ENCODE measurements at regions not wholly inside any gene's neighbourhood (a gene's known extent, or its start where the extent isn't known, plus 50 kb on each side); places are given as distances from the start of the nearest gene placed in this dataset.
"Not testable (repeated sequence)": the region's sequence is repeated elsewhere in the genome, so short reads cannot be mapped to it uniquely, and the experiment has no call there.

DNA sequence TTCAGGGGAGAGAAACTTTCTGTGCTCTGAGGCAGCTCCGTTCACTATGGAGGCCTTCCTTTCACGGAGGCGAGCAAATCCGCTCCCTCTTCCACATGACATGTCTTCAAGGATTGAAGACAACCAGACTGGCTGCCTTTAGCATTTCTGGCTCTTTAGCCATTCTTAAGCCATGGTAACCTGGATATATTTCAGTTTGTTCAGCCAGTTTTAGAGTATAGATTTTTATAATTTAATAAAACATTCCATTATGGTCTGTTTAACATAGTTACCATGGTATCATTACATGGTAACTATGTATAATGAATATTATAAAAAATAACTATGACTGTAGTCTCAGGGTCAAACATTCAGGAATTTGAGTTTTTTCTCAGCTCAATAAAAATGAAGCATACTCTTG is 54.2 kb upstream of the NFIA start:
- DNase-seq (ENCODE audit: low read depth): no peak

DNA sequence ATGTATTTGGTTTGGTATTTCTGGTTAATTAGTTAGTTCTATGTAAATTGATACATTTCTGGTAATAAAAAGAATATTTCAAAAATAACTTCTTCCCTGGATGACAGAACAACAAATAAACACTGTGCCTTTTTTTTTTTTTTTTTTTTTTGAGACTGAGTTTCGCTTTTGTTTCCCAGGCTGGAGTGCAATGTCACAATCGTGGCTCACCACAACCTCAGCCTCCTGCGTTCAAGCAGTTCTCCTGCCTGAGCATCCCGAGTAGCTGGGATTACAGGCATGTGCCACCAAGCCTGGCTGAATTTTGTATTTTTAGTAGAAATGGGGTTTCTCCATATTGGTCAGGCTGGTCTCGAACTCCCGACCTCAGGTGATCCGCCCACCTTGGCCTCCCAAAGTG is 64.3 kb upstream of the NFIA start:
- not testable (repeated sequence) for DNase-seq (ENCODE audit: low read depth)

DNA sequence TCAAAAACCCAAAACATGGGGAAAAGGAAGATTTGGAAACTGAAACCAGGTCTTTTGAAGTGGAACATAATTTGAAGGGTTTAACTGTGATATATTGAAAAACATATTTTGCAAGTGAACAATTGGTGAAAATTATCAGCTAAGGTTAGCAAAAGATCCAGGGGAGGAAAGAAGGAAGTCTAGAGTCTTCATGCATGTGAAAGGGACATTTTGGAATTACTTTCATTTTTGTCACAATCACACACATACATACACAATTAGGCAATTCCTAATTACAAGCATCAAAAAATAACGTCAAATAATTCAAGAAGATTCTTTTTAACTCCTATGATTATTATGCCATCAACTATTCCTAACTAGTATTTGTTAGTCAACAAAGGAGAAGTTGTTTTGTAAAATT is 64.7 kb upstream of the NFIA start:
- DNase-seq (ENCODE audit: low read depth): no peak

DNA sequence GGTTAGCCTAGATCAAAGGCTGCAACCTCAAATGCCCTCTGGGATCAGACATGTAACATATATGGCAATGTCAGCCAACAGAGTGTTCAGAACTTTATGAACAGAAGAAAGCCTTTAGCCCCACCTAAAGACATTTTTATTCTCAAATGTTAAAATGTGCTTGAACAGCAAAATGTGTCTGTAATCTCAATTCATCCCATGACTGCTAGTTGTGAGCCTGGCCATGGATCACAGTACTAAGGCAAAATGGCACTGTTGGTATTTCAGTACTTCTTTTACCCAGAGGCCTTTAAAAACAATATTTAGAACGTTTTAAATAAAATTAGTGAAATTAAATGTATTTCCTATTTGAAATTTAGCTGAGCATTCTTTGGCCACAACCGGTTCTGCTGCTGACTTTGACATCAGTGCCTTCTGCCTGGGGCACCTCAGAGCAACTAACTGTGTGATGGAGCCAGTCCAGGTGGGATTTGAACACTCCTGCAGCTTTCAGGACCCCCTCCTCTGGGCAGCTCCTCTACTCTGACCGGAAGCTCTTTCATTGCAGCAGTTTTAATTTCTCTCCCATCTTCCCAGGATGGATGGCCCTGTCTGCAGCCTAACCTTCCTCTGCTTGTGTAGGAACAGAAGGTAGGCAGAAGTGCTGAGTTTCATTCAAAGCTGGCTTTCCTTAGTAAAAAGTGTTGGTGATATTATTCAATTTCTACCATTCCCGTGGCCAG is 68.3 kb upstream of the NFIA start:
- DNase-seq (ENCODE audit: low read depth): no peak

DNA sequence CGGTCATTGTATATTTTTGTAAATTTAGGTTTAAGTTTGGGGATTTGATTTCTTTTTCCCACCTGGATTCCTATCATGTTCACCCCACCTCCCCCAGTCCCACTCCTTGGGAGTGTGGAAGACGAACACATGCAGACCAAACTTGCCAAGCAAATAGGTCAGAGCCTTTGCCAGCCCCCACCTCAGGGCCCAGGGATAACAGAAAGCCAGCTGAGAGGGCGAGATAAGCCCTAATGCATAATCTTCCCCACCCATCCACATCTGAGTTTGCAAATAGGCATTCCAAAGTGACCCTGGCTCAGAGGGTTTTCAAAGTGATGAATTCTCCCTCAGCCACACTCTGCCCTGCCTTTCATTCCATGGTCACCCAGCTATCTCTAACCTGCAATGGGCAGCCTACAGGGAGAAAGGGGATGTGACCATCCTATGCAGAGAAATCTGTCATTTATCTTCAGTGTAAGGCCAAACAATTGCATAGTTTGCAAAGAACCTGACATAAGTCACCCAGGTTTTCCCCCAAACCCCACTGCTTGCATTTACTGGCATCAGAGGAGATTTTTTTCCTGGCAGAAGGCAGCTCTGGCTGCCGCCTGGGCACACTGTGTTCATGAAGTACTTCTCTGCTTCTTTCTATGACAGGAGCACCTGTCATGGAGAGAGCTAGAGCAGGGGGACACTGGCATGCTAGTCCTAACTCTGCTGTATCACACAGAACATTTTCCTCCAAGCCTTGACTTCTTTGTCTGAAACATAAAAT is 69.0 kb upstream of the NFIA start:
- DNase-seq (ENCODE audit: low read depth): no peak

DNA sequence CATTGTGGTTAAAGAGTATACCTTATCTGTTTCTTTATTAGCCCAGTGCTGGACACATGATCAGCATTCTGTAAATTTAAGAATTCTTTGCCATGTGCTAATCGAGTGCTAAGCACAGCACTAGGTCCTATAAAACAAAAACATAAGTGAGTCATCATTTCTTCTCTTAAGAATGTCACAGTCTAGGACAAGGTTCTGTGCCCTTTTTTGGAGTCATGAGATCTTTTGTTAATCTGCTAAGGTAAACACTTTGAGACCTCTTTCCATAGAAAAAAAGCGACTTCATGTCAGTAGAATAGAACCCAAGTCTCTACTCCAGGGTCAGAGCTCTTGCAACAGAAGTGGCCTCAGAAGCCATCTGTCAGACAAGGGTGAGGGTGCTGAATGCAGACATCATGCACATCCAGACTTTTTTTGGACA is 70.0 kb upstream of the NFIA start:
- DNase-seq (ENCODE audit: low read depth): no peak

DNA sequence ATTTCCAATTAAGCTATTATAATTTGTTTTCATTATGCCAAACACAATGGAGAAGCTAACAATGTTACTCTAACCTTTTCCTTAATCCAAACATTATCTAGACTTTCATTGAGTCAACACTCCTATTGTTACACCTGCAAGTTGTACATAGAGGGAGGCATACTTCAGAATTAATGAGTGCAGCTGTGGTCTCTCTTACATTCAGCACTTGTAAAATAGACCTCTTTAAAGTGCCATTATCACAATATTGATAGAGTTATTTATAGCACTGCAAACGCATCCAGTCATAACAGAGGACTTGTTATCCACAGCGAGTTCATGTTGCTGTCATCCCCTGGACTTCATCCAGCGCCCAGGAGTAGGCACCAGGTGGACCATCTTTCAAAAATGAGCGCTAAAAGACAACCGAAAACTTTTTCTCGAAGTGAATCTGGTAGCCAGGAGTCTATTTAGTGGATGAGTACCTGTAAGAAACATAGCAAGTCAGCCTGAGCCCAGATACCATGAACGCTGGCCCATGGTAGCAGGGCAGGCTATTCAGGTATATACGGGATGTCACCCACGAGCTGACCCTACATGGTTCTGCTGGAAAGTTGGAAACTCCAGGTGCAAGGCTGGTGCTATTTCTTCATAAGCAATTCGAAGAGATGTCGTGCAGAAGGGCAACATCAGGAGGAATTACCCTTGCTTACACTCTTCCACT is 70.6 kb upstream of the NFIA start:
- DNase-seq (ENCODE audit: low read depth): no peak

DNA sequence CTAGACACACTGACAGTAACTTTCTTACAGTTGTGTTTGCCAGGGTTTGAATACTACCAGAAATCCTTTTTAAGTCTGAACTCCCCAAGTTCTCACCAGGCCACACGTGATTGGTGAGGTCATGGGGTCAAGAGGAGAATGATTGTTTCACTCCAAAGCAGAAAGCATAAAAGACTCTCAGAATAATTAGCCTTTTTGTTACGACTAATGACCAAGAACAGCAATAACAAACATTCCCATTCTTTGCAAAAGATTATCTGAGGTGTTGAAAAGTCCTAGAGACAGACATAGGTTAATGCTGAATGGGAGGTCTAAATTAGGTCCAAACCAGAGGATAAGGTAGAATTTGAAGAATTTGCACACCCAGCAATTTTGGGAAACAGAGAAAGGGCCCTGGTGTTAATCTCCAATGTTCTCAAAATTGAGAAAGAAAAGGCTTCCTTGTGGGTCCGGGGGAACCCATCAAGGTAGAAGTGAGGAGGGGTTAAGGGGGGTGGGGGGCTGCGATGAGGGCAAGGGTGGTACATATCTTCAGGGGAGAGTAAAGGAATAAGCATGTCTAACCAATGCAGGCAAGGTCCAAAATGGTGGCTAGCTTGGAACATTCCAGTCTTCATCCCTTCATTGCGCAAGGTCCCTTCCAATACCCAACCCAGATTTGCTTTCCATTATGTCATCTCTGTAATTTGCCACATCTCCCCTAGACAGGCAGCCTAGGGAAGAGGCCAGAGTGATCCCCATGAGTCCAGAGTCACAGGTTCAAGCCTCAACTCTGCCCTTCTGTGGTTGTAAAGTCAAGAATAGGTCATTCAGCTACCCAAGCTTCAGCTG is 74.6 kb upstream of the NFIA start:
- no peak for DNase-seq (ENCODE audit: low read depth)

DNA sequence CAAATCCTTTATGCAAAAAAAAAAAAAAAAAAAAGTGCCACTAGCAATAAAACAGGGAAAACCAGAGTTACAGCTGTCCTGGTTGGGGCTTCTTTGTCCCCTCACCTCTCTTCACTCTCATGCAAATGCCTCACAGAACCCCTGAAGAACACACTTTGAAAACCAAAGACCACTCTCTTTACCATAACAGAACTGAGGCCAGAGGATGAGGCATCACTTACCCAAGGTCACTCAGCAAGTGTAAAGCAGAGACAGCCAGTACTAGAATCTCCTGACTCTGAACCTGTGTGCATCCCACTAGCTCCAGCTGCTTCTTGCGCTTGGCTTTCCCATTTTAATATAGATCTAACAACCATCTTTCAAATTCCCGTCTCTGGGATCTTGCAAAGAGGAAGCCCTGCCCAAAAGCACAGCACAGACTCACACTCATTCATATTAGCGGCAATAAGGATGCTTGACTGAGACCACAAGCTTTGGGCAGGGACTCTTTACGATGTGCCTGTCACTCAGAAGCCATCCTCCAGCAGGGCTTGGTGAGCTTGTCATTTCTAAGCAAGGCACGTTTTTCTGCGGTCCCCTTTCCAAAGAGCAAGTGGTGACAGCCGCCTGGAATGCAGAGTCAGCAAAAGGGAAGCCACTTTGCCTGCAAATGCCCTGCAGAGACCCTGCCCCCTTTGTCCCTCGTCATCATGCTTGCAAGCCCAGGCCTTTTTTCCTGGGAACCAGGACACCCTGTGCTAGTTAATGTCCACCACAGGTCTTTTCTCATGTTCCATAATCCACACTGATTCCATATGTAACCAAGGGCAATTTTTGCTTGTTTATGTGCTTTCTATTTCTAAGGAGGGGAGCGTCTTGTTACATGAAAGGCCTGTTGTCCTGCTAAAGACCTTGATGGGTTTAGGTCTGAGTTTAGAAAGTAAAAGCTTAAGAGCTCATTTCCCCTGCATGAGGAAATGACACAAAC is 76.5 kb upstream of the NFIA start:
- DNase-seq (ENCODE audit: low read depth): no peak

DNA sequence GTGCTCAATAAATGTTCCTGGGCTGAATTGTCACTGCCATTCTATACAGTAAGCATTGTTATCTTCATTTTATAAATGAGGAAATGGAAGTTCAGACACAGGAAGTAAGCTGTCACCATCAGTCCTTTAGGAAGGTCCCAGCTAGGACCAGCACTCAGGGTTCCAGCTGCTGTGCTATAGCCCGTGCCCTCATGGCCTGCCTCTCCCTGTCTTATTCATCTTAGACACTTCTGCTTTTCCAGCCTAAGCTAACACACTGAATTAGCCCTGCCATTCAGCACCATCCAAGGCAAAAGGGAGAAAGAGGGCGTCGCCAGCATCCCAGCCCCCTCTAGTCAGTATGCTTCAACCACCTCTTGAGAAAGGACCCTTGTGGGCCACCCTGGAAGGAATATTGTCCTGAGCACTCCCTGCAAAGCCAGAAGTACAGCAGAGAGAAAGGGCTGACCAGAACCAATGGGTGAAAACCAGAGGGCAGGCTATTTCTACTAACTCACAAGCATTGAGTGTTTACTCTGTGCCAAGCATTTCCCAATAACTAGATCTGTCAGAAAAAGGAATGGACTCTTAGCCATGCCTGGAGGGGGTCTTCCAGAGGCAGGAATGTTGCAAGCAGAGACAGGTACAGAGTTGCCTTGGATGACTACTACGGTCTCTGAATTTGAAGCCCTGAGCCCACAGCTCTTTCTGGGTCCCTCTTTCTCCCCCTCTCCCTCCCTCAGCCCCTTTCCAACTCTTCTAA is 77.9 kb upstream of the NFIA start:
- DNase-seq (ENCODE audit: low read depth): no peak

DNA sequence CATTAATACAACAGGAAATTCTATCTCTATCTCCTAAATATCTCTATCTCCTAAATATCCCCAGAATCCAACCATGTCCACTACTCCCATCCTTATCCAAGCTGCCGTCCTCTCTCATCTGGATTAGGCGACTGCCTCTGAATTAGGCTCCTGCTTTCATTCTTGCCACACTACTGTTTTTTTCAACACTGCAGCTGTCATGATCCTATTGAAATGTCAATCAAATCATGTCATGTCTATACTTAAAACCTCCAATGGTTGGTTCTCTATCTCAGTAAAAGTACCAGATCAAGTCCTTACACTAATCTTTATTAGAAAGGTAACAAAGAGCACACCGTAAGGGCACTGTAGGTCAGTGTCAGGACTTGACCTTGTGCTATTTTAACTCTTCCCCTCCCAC is 82.0 kb upstream of the NFIA start:
- DNase-seq (ENCODE audit: low read depth): no peak

DNA sequence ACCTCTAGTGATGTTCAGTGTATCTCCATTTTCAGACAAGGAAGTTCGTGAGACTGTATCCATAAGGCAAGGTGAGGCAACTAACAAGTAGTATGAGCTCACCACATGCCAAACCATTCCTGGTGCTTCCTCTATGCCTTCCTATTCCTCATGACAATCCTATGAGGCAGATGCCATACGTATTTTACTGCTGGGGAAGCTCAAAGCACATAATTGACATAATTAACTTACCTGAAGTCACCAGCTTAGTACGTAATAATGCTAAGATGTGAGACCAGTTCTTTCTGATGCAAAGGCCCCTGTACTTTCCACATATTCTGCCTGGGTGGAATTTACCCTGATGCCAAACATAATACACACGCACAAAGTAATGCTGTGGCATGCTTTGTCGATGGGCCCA is 83.6 kb upstream of the NFIA start:
- DNase-seq (ENCODE audit: low read depth): no peak

DNA sequence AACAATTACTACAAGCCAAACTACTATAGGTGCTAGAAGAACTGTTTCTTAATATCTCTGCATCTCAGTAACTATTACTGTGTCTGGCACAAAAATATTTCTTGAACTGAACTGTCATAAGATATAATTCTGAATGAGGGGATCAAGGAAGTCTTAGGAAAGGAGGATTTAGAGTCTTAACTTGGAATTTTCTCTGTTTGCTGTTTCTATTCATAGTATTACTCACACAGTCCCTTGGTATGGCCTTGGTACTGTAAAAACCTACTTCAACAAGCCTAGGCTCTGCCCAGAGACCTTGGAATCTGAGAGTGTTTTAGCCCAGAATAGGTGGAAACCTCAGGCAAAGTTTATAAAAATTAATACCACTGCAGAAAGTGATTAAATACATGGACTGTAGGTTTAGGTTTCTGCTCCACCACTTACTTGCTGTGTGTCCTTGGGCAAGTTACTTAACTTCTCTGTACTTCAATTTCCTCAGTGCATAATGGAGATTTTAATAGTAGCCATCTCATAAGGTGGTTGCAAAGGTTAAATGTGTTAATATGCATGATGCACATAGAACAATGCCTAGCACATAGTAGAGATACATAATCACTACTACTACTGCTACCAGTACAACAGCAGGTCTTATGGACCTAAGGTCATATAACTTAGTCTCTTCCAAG is 87.4 kb upstream of the NFIA start:
- DNase-seq (ENCODE audit: low read depth): no peak

DNA sequence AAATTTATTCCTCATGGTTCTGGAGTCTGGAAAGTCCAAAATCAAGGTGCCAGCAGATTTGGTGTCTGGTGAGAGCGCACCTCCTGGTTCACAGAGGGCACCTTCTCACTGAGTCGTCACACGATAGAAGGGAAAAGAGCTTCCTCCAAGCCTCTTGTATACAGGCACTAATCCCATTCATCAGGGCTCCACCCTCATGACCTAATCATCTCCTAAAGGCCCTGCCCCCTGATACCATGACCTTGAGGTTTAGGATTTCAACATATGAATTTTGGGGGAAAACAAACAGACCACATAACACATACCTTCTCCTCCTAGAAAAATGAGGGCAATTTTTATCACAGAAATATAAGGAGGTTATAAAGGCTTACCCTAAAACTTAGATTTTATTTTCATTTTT is 88.0 kb upstream of the NFIA start:
- no peak for DNase-seq (ENCODE audit: low read depth)

DNA sequence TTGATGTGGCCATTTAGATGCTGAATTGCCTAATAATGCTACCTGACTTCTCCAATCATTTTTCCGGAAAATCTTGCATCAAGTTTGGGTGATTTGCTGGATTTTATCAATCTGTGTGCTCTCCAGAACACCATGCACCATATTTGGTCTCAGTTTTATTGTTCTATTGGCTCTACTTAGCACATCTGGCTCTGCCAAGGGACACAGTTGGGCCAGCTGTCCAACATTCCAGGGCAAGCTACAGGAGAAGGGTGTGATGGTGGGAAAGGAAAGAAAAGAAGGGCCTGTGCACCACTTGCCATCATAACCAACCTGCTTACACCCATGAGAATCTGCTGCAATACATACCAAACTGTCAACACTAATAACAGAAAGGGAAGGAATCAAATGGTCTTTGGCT is 90.2 kb upstream of the NFIA start:
- no peak for DNase-seq (ENCODE audit: low read depth)

DNA sequence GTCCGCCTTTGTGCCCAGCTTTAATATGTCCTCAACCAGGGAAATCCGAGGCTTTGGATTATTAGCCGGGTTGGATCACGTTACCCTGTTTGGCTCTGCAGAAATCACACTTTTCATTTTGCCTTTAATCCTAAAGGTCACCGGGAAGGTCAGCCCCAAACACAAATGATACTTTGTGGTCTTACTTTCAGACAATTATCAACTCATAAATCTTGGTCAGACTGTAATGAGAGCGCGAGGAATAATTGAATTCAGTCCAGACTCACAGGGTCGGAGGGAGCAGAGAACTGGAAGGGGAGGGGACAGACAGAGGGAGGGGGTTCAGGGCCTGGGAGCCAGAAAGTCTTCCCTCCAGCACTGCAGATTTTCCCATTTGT is 91.7 kb upstream of the NFIA start:
- DNase-seq (ENCODE audit: low read depth): no peak

DNA sequence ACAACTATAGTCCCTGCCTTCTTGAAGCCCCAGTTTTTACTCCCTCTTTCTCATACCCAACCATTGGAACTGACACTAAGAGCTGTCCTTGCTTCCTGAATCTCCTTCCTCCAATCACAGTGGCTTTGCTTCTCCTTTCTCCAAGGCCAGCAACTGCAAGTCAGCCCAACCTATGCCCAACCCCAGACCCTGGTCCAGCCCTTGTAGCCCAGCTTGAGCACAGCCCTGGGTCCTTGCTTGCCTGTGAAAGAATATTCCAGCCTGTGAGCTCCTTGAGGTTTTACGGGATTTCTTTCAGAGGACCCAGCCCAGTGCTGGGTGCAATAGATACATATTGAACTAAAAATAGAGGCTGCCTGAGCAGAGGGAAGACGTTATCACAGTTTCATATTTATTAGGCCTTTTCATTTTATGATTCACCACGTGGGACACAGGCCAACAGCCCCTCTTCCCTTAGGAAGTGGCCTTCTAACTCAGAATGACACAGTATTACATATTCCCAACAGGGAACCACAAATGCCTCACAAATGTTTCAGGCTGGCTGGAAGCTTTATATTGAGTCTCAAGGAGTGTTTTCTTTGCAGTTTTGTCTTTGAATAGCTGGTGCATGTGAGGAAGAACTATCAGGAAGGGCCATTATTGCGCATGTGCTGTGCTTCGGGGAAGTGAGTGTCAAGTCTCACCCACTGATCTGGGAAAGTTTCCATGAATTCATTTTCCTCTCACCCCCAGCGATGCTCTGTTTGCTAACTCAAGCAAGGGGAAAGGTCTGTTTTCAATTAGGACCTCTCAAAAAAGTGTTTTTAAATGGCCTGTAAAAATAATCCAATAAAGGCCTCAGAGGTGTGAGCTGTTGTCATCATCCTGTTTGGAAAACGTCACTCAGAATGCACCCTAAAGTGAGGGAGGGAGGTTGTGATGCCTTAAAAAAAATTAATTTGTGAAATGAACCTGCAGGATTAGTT is 92.3 kb upstream of the NFIA start:
- DNase-seq (ENCODE audit: low read depth): no peak

DNA sequence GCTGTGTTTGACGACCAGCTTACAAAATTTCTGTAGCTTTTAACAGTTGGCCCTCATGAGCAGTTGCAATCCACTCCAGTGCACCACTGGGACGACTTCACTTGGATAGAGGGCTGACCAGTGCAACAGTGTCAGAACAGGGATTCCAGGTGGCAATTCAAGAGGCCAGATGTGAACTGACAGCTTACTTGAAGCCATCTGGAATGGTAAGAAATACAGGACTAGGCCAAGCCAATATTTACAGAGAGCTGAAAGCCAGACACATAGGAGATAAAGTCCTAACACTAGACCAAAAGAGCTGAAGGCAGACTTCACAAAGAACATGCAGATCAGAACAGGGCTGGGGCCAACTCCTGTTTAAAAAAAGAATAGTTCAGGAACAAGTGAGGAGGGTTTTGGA is 93.5 kb upstream of the NFIA start:
- DNase-seq (ENCODE audit: low read depth): no peak

DNA sequence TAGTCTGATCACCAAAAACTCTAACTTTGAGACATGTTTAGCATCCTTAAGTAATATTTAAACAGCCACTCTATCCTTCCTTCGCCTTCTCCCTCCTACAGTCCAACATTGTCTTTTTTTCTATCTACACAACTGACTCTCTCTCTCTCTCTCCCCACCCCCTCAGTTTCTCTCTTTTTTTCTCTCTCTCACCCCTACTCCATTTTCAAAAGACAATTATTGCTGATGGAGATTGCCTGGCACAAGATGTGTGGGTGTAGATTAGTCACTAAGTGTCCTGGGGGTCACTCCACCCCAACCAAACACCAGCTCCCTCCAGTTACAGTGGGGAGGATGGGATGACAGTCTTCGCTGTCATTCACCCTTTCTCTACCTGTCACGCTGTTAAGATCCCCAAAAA is 94.5 kb upstream of the NFIA start:
- DNase-seq (ENCODE audit: low read depth): no peak

Measured in stimulated activated CD8-positive, alpha-beta memory T cell treated with anti-CD3 and anti-CD28 coated beads, Interleukin-4, amount 100 ng/mL, for 24 hours (primary cell).